Gastroesophageal sphincter (tissue), 4 donors: ENCODE measurements at regions not wholly inside any gene's neighbourhood (a gene's known extent, or its start where the extent isn't known, plus 50 kb on each side); places are given as distances from the start of the nearest gene placed in this dataset.

Experiments
- ATAC-seq: fragments of 150-250 bp; one replicate; pipeline ENCODE4 v1.9.1; 2016; ENCODE audit warnings: mild to moderate bottlenecking, moderate library complexity
- H3K27ac ChIP-seq, 4 donors: fragments of 200-600 bp; sonication (generic) in 3 of 4; 1 replicate in 3 of 4; 2 replicates in 1 of 4; pipeline ENCODE4 v1.5.1; 2016 to 2019
- H3K27me3 ChIP-seq: fragments of 200-600 bp; sonication (generic); one replicate; pipeline ENCODE4 v1.5.1; 2019
- H3K36me3 ChIP-seq, 2 donors: fragments of 200-600 bp; sonication (generic); one replicate each; pipeline ENCODE4 v1.5.1; 2019; ENCODE audit warnings: control low read depth in 1 of 2
- H3K4me1 ChIP-seq, 3 donors: fragments of 200-600 bp; sonication (generic); 1 replicate in 2 of 3; 2 replicates in 1 of 3; pipeline ENCODE4 v1.5.1; 2016 to 2019; ENCODE audit warnings: control low read depth in 2 of 3
- H3K4me3 ChIP-seq, 2 donors: fragments of 200-600 bp; sonication (generic); one replicate each; pipeline ENCODE4 v1.5.1; 2019; ENCODE audit warnings: mild to moderate bottlenecking in 1 of 2, moderate library complexity in 1 of 2
- H3K9me3 ChIP-seq, 3 donors: fragments of 200-600 bp; sonication (generic); one replicate each; pipeline ENCODE4 v1.5.1; 2017 to 2019; ENCODE audit warnings: control low read depth in 2 of 3
- EP300 ChIP-seq: sonication (generic); formaldehyde crosslinking; IDR thresholded peaks from one replicate; pipeline ENCODE4 v1.6.1; 2017; ENCODE audit warnings: antibody characterized with exemption, mild to moderate bottlenecking
- POLR2A ChIP-seq, 2 donors: fragments of 450-650 bp; IDR thresholded peaks; one replicate each; pipeline ENCODE4 v1.6.1; 2017; ENCODE audit warnings: antibody characterized with exemption in 2 of 2, mild to moderate bottlenecking in 2 of 2, moderate library complexity in 1 of 2
- POLR2AphosphoS5 ChIP-seq: sonication (generic); formaldehyde crosslinking; IDR thresholded peaks from one replicate; pipeline ENCODE4 v1.6.1; 2017; ENCODE audit warnings: antibody characterized with exemption
- WGBS, 2 donors: methylation state at CpG; one replicate each; pipeline ENCODE4 v1.1.5; 2018; ENCODE audit warnings: low coverage in 1 of 2; 5-methylcytosine and 5-hydroxymethylcytosine counted together
- TF ChIP-seq, protein P1 (sequence below), 4 experiments: fragments of 200-600 bp in 2 of 4; fragments of 450-650 bp in 2 of 4; sonication (generic) in 1 of 4; IDR thresholded peaks; one replicate each; pipeline ENCODE4 v1.5.1; 2017 to 2019; ENCODE audit warnings: antibody characterized with exemption in 4 of 4, mild to moderate bottlenecking in 2 of 4, moderate library complexity in 2 of 4

- Histone ChIP-seq H3K9me3 (peaks cover 0 to 19% (median 0%) of the 10 kb centered on the region in 3 donors), H3K4me3 (no peak overlapping the region), H3K27ac (no peak overlapping the region), H3K27me3 (no peaks in the 10 kb centered on the region), H3K4me1 (no peaks in the 10 kb centered on the region), H3K36me3 (no peaks in the 10 kb centered on the region)
- no peak for ATAC-seq
- TF ChIP-seq POLR2A (IDR thresholded peaks at IDR 0.05): no peak
- TF ChIP-seq, protein P1, sequence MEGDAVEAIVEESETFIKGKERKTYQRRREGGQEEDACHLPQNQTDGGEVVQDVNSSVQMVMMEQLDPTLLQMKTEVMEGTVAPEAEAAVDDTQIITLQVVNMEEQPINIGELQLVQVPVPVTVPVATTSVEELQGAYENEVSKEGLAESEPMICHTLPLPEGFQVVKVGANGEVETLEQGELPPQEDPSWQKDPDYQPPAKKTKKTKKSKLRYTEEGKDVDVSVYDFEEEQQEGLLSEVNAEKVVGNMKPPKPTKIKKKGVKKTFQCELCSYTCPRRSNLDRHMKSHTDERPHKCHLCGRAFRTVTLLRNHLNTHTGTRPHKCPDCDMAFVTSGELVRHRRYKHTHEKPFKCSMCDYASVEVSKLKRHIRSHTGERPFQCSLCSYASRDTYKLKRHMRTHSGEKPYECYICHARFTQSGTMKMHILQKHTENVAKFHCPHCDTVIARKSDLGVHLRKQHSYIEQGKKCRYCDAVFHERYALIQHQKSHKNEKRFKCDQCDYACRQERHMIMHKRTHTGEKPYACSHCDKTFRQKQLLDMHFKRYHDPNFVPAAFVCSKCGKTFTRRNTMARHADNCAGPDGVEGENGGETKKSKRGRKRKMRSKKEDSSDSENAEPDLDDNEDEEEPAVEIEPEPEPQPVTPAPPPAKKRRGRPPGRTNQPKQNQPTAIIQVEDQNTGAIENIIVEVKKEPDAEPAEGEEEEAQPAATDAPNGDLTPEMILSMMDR (IDR thresholded peaks at IDR 0.05): no peak
- TF ChIP-seq EP300: no peak
- TF ChIP-seq POLR2AphosphoS5: no peak
- 100% methylated on average over 1 of the region's 1 CpG for WGBS, 2 donors
Observed at GRCh38 chr2:150142561-150142960, 344.9 kb downstream of the RND3 start.

GRCh38 chr2:150141226-150142001 is 346.1 kb downstream of the RND3 start:
- no peak for ATAC-seq
- Histone ChIP-seq H3K9me3 (peaks cover 0 to 7% (median 0%) of the 10 kb centered on the region in 3 donors), H3K36me3 (no peaks in the 10 kb centered on the region), H3K27me3 (no peaks in the 10 kb centered on the region), H3K4me1 (no peaks in the 10 kb centered on the region), H3K4me3 (no peak overlapping the region), H3K27ac (no peak overlapping the region)
- WGBS, 2 donors: 32 to 38% methylated on average over 4 of the region's 4 CpGs
- TF ChIP-seq POLR2A (IDR thresholded peaks at IDR 0.05) (no peak), EP300 (no peak), POLR2AphosphoS5 (no peak)
- TF ChIP-seq, protein P1 (IDR thresholded peaks at IDR 0.05): no peak

- Histone ChIP-seq H3K27ac (no peak overlapping the region), H3K36me3 (no peaks in the 10 kb centered on the region), H3K9me3 (peaks cover 0 to under 1% (median 0%) of the 10 kb centered on the region in 3 donors), H3K4me3 (no peak overlapping the region), H3K27me3 (no peaks in the 10 kb centered on the region), H3K4me1 (no peaks in the 10 kb centered on the region)
- 62 to 75% methylated on average over 1 of the region's 1 CpG for WGBS, 2 donors
- ATAC-seq: no peak
- TF ChIP-seq EP300 (no peak), POLR2AphosphoS5 (no peak)
- TF ChIP-seq, protein P1 (IDR thresholded peaks at IDR 0.05): no peak
Observed at GRCh38 chr2:150140777-150141176, 346.7 kb downstream of the RND3 start.

DNA sequence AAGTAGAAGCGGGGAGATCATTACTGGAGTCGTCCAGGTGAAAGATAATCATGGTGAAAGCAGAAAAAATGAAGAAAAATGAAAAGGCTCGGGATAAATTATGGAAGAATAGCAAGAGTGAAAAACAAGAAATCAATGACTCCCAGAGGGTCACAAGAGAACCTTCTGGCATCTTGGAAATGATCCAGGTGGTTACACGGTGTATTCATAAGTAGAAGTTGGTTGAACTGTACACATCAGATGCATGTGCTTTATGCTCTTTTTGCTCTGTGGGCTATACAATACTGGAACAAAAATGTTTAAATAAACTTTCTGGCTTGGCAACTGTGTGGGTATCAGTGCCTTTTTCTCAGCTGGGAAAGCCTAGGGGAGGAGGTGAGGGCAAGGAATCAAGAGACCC is 348.9 kb downstream of the RND3 start:
- 76 to 87% methylated on average over 3 to 4 of the region's 4 CpGs for WGBS, 2 donors
- Histone ChIP-seq H3K27ac (no peak overlapping the region), H3K4me1 (no peaks in the 10 kb centered on the region), H3K36me3 (no peaks in the 10 kb centered on the region), H3K9me3 (no peaks in the 10 kb centered on the region), H3K4me3 (no peak overlapping the region), H3K27me3 (no peaks in the 10 kb centered on the region)
- no peak for ATAC-seq
- TF ChIP-seq POLR2AphosphoS5 (no peak), EP300 (no peak), POLR2A (IDR thresholded peaks at IDR 0.05) (no peak)
- TF ChIP-seq, protein P1 (IDR thresholded peaks at IDR 0.05): no peak
